Transverse colon (tissue), 4 donors: ENCODE measurements at regions not wholly inside any gene's neighbourhood (a gene's known extent, or its start where the extent isn't known, plus 50 kb on each side); places are given as distances from the start of the nearest gene placed in this dataset.
"Not testable (repeated sequence)": the region's sequence is repeated elsewhere in the genome, so short reads cannot be mapped to it uniquely, and the experiment has no call there.

ENCODE experiments used
- EP300 ChIP-seq: sonication (generic); formaldehyde crosslinking; IDR thresholded peaks from one replicate; pipeline ENCODE4 v1.6.1; 2017; ENCODE audit warnings: antibody characterized with exemption, low read depth
- POLR2A ChIP-seq: fragments of 450-650 bp; IDR thresholded peaks from one replicate; pipeline ENCODE4 v1.6.1; 2016; ENCODE audit warnings: antibody characterized with exemption, mild to moderate bottlenecking, moderate library complexity
- POLR2AphosphoS5 ChIP-seq, 3 donors: sonication (generic); formaldehyde crosslinking; IDR thresholded peaks; one replicate each; pipeline ENCODE4 v1.6.1; 2016; ENCODE audit warnings: antibody characterized with exemption in 3 of 3
- TF ChIP-seq, protein P1 (sequence below), 5 experiments: fragments of 200-600 bp in 3 of 5; fragments of 450-650 bp in 2 of 5; sonication (generic) in 3 of 5; IDR thresholded peaks; 1 replicate in 2 of 5; 2 replicates in 3 of 5; pipeline ENCODE4 v1.5.1; 2016 to 2017; ENCODE audit warnings: antibody characterized with exemption in 5 of 5, inconsistent platforms in 3 of 5, mild to moderate bottlenecking in 2 of 5, moderate library complexity in 1 of 5

DNA sequence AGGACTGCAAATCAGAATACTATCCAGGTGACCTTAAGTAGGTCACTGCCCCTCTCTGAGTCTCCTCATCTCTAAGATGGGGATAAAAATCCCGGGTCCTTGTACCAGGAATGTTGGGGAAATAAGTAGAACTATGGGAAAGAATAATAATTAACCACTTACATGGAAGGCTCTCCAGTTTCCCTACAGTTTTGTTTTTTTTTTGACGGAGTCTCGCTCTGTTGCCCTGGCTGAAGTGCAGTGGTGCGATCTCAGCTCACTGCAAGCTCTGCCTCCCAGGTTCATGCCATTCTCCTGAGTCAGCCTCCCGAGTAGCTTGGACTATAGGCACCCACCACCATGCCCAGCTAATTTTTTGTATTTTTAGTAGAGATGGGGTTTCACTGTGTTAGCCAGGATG, 234.7 kb downstream of the EMX2 start:
- TF ChIP-seq POLR2A; POLR2AphosphoS5 (IDR thresholded peaks at IDR 0.05); EP300: not testable (repeated sequence)
- TF ChIP-seq, protein P1, sequence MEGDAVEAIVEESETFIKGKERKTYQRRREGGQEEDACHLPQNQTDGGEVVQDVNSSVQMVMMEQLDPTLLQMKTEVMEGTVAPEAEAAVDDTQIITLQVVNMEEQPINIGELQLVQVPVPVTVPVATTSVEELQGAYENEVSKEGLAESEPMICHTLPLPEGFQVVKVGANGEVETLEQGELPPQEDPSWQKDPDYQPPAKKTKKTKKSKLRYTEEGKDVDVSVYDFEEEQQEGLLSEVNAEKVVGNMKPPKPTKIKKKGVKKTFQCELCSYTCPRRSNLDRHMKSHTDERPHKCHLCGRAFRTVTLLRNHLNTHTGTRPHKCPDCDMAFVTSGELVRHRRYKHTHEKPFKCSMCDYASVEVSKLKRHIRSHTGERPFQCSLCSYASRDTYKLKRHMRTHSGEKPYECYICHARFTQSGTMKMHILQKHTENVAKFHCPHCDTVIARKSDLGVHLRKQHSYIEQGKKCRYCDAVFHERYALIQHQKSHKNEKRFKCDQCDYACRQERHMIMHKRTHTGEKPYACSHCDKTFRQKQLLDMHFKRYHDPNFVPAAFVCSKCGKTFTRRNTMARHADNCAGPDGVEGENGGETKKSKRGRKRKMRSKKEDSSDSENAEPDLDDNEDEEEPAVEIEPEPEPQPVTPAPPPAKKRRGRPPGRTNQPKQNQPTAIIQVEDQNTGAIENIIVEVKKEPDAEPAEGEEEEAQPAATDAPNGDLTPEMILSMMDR (IDR thresholded peaks at IDR 0.05), result not testable (repeated sequence)
